ENCODE measurements at regions not wholly inside any gene's neighbourhood (a gene's known extent, or its start where the extent isn't known, plus 50 kb on each side); places are given as distances from the start of the nearest gene placed in this dataset.
"Not testable (repeated sequence)": the region's sequence is repeated elsewhere in the genome, so short reads cannot be mapped to it uniquely, and the experiment has no call there.

DNA sequence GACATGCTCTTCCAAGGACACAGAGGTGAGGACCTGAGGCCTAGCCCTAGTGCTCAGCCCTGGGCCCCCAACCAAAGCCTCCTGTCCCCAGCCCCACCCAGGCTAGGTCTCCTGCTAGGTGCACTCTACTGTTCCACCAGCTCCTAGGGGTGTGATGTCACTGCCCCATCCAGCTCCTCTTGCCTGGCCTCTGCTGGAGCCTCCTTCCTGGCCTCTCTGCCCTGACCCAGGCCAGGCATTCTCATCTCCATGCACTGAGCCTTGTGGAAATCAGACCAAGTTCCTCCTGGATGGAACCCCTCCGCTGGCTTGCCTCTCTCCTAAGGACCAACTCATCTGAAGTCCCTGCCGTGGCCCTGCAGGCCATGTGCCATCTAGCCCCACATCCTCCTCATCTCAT is 156.8 kb downstream of the INHBB start:
- no peak for DNase-seq

DNA sequence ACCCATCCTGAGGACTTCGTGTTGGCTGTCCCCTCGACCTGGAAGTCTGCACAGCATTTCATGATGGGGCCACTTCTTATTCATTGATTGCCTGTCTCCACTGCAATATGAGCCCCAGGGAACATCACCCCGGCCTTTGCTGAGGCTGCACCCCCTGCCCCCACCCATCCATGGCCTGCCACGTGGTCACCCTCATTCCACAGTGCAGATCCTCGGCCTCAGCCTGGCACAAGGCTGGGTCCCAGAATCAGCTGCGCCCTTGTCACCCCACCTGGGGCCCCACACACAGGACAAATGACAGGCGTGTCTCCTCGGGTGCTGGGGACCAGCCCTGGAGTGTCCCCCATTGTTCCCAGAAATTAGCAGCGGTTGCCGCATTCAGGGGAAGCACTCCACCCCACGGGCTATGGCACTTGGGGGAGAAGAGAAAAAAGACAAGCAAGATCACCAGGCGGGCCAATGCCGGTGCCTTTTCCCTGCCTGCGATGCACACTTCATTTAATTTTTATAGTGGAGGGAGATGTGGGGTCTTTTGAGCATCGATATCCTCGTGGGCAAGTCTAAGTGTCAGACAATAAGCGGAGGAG is 157.4 kb downstream of the INHBB start:
- DNase-seq = no peak

DNA sequence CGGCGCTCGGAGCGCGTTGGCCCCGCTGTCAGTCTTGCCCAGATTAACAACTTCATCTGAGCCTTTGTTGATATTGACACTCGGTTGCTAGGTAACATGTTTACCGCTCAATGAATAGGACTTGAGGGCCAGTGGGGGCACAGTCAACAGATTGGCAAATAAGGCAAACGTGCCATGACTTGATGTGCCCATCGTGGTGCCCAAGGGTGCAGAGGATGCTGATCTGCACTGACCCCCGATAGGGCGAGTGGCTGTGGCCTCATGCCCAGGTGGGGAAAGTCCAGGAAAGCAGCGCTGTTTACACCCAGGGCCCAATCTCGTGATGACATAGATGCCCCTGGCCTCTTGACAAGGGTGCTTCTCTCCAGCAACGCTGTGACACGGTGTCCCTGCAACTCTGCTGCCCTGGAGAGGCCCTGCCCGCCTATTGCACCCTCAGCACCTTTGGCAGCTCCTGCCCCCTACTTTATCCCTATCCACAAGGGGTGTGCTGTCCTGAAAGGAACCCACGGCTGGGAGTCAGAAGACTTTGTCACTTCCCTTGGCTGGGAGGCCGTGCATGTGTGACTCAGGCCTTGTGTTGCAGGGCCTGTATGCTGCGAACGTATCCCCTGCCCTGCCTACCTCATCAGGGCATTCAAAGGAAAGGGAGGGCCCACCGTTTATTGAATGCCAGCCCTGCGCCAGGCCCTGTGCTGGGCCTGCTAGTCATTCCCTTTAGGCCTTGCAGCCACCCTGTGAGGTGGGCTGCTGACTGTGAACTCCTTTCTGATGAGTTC is 158.0 kb downstream of the INHBB start:
- DNase-seq = no peak

GRCh38 chr2:120504936-120505705 is 159.2 kb downstream of the INHBB start:
- DNase-seq = no peak

DNA sequence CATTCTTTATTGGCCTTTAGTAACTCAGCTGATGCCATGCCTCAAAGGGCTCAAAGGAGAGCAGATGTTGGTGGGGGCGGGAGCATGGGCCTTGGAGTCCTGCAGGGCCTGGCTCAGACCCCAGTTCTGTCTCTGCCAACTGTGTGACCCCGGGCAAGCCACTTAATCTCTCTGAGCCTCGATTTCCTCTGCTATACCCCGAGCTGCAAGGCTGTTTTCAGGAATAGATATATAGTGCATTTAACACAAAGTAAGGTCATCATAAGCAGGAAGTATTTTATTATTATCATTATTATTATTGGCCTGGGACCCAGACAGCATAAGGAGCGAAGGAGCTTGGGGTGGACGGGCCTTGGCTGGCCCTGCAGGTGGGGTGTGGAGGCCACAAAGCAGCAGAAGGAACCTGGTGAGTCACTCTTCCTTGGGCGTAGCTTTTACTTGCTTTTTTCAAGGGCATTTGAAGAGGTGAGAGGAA is 162.7 kb downstream of the INHBB start:
- DNase-seq = no peak

GRCh38 chr2:120509213-120509815 is 163.4 kb downstream of the INHBB start:
- DNase-seq = no peak

GRCh38 chr2:120509991-120510735 is 164.2 kb downstream of the INHBB start:
- no peak for DNase-seq

GRCh38 chr2:120510751-120511395 is 164.9 kb downstream of the INHBB start:
- DNase-seq = no peak

DNA sequence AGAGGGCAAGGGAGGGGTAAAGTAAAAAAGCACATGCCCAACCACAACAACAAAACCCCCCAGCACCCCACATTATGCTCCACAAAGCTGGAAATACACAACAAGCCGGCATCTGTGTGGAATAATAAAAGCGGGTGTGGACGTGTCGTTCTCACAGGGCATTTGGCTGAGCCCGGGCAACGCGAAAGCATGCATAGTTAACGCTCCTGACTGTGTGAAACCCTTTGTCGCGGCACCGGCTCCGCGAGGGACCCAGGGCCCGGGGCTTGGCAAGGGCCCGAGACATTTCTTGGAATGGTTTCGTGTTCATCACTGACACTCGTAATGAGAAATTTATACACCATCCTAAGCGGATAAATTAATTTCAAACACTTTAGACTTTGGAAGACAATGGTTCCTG is 165.6 kb downstream of the INHBB start:
- DNase-seq = no peak

- DNase-seq = no peak
Observed at GRCh38 chr2:120511947-120512710, 166.2 kb downstream of the INHBB start.

DNA sequence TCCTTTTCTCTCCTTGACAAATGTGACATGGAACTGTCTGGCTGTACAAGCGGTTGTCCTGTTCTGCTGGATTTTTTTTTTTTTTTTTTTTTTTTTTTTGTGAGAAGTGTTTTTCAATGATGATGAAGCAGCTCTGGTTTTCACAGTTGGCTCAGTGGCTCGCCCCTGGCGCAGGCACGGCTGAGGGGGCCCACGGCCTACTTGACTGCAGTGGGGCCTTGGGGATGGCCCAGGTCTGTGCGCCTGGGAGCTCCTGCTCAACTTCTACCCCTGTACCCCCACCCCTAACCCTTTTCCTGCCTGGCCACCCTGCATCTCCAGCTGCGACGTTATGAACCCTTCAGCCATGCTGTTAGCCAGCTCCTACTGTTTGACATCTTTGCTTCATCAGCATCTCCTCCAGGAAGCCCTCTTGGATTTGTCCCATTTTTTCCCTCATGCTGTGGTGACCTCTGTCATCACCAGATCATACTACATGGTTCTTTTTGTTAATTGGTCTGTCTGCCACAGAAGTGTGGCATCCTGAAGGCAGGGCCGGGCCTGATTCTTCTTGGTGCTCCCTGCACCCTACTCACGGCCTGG is 167.9 kb downstream of the INHBB start:
- no peak for DNase-seq

GRCh38 chr2:120514521-120514920 is 168.6 kb downstream of the INHBB start:
- DNase-seq = no peak

GRCh38 chr2:120515066-120515758 is 169.3 kb downstream of the INHBB start:
- not testable (repeated sequence) for DNase-seq

GRCh38 chr2:120515759-120516678 is 170.1 kb downstream of the INHBB start:
- DNase-seq = no peak

- no peak for DNase-seq
Observed at GRCh38 chr2:120516679-120517314, 170.9 kb downstream of the INHBB start.

- DNase-seq = no peak
Observed at GRCh38 chr2:120517751-120518469, 172.0 kb downstream of the INHBB start.

DNA sequence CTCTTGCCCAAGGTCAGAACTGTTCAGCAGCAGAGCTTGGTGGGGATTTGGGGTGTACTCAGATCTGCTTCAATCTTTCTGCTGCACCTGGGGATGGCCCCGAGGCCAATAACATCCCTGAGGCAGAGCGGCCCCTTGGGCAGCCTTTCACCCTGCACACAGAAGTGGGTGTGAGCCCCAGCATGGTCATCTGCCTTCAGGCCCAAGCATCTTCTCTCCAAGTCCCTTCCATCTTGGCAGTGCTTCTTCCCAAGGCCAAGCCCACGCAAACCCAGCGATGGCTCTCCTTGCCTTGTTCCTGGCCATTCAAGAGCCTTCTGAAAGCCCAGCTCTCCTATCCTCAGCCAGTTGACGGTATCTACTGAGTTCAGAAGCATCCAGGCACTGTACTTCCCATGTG is 172.9 kb downstream of the INHBB start:
- DNase-seq = no peak

DNA sequence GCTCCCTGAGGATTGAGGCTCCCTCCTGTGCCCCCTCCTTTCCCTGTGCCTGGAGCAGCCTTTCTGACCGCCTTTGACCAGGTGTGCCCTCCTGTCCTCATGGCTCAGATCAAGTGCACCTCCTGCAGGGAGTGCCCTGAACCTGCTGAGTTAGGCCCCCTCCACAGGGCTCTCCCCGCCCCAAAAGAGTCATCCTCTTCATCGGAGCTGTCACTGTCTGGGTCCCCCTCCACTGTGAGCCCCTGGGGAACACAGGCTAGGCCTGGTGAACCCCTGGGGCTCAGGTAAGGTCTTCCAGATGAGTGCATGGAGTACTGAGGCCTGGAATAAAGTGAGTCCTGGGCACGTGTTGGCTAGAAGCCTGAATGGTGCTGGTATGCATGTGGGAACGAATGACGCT is 173.5 kb downstream of the INHBB start:
- DNase-seq = no peak

Measured in stimulated activated CD4-positive, alpha-beta T cell treated with anti-CD3 and anti-CD28 coated beads, Interleukin-4, amount 100 ng/mL, for 24 hours (primary cell).